SK-N-SH treated with all-trans-retinoic acid at 6 μM for 48 hours (cell line): ENCODE measurements at regions not wholly inside any gene's neighbourhood (a gene's known extent, or its start where the extent isn't known, plus 50 kb on each side); places are given as distances from the start of the nearest gene placed in this dataset.

Source experiments
- ATAC-seq: fragments of 200-7000 bp; cut with Tn5 transposase; 3 replicates; pipeline ENCODE4 v1.9.1; 2020; ENCODE audit warnings: mild to moderate bottlenecking, moderate library complexity
- ARNTL ChIP-seq: fragments of 450-650 bp; formaldehyde crosslinking; IDR thresholded peaks from 2 replicates; pipeline ENCODE4 v1.5.0; 2020; ENCODE audit warnings: low read depth, mild to moderate bottlenecking, moderate library complexity, borderline replicate concordance
- BACH2 ChIP-seq: fragments of 250-450 bp; sonication (Bioruptor Pico); IDR thresholded peaks from 2 replicates; pipeline ENCODE4 v1.9.0; 2021; ENCODE audit warnings: mild to moderate bottlenecking, borderline replicate concordance
- CSDC2 ChIP-seq: fragments of 250-450 bp; sonication (Bioruptor Pico); IDR thresholded peaks from 2 replicates; pipeline ENCODE4 v1.5.0; 2020; ENCODE audit warnings: mild to moderate bottlenecking, moderate library complexity
- ESRRG ChIP-seq: fragments of 250-450 bp; sonication (Bioruptor Pico); IDR thresholded peaks from 2 replicates; pipeline ENCODE4 v1.6.1; 2021; ENCODE audit warnings: mild to moderate bottlenecking
- GLIS3 ChIP-seq: fragments of 250-450 bp; sonication (Bioruptor Pico); IDR thresholded peaks from 2 replicates; pipeline ENCODE4 v1.5.0; 2020; ENCODE audit warnings: mild to moderate bottlenecking, moderate library complexity
- ISL1 ChIP-seq: fragments of 250-450 bp; sonication (Bioruptor Pico); IDR thresholded peaks from 2 replicates; pipeline ENCODE4 v2.1.2; 2022; ENCODE audit warnings: mild to moderate bottlenecking, moderate library complexity
- OSR1 ChIP-seq: fragments of 250-450 bp; sonication (Bioruptor Pico); IDR thresholded peaks from 2 replicates; pipeline ENCODE4 v1.8.0; 2022; ENCODE audit warnings: moderate library complexity, mild to moderate bottlenecking, inconsistent platforms
- PPARA ChIP-seq: fragments of 250-450 bp; sonication (Bioruptor Pico); IDR thresholded peaks from 2 replicates; pipeline ENCODE4 v1.5.0; 2020; ENCODE audit warnings: mild to moderate bottlenecking, borderline replicate concordance
- RARB ChIP-seq: fragments of 250-450 bp; sonication (Bioruptor Pico); IDR thresholded peaks from 2 replicates; pipeline ENCODE4 v1.8.0; 2021; ENCODE audit warnings: mild to moderate bottlenecking, moderate library complexity
- TCF4 ChIP-seq: fragments of 250-450 bp; sonication (Bioruptor Pico); IDR thresholded peaks from 2 replicates; pipeline ENCODE4 v1.8.0; 2021; ENCODE audit warnings: mild to moderate bottlenecking, moderate library complexity, borderline replicate concordance
- TOX ChIP-seq: fragments of 250-450 bp; sonication (Bioruptor Pico); IDR thresholded peaks from 2 replicates; pipeline ENCODE4 v1.8.0; 2021; ENCODE audit warnings: mild to moderate bottlenecking, moderate library complexity, borderline replicate concordance
- ZC3H10 ChIP-seq: fragments of 250-450 bp; sonication (Bioruptor Pico); IDR thresholded peaks from 2 replicates; pipeline ENCODE4 v1.5.1; 2021; ENCODE audit warnings: mild to moderate bottlenecking, moderate library complexity
- ZFP3 ChIP-seq: fragments of 250-450 bp; sonication (Bioruptor Pico); IDR thresholded peaks from 2 replicates; pipeline ENCODE4 v1.5.0; 2020; ENCODE audit warnings: mild to moderate bottlenecking, moderate library complexity
- ZFP30 ChIP-seq: fragments of 450-650 bp; formaldehyde crosslinking; IDR thresholded peaks from 2 replicates; pipeline ENCODE4 v1.5.0; 2022; ENCODE audit warnings: mild to moderate bottlenecking, moderate library complexity
- ZNF565 ChIP-seq: fragments of 450-650 bp; formaldehyde crosslinking; conservative IDR thresholded peaks from 2 replicates; pipeline ENCODE4 v1.5.0; 2020; ENCODE audit warnings: low read depth, mild to moderate bottlenecking, moderate library complexity
- ZNF70 ChIP-seq: fragments of 450-650 bp; formaldehyde crosslinking; IDR thresholded peaks from 2 replicates; pipeline ENCODE4 v1.5.0; 2020; ENCODE audit warnings: mild to moderate bottlenecking, moderate library complexity
- ZNF8 ChIP-seq: fragments of 450-650 bp; formaldehyde crosslinking; IDR thresholded peaks from 2 replicates; pipeline ENCODE4 v1.5.0; 2020; ENCODE audit warnings: mild to moderate bottlenecking, moderate library complexity
- TF ChIP-seq, protein P1 (sequence below): fragments of 250-450 bp; sonication (Bioruptor Pico); IDR thresholded peaks from 2 replicates; pipeline ENCODE4 v1.5.1; 2021; ENCODE audit warnings: mild to moderate bottlenecking, moderate library complexity
- TF ChIP-seq, protein P2 (sequence below): fragments of 250-450 bp; sonication (Bioruptor Pico); IDR thresholded peaks from 2 replicates; pipeline ENCODE4 v1.5.1; 2020; ENCODE audit warnings: low read depth, mild to moderate bottlenecking, moderate library complexity
- TF ChIP-seq, protein P3 (sequence below): fragments of 250-450 bp; sonication (Bioruptor Pico); IDR thresholded peaks from 2 replicates; pipeline ENCODE4 v1.8.0; 2020; ENCODE audit warnings: mild to moderate bottlenecking, moderate library complexity, borderline replicate concordance
- TF ChIP-seq, protein P4 (sequence below): fragments of 250-450 bp; sonication (Bioruptor Pico); IDR thresholded peaks from 2 replicates; pipeline ENCODE4 v1.8.0; 2021; ENCODE audit warnings: low read depth, mild to moderate bottlenecking, moderate library complexity, borderline replicate concordance
- TF ChIP-seq, protein P5 (sequence below): fragments of 250-450 bp; sonication (Bioruptor Pico); IDR thresholded peaks from 2 replicates; pipeline ENCODE4 v1.5.0; 2020; ENCODE audit warnings: mild to moderate bottlenecking, moderate library complexity

DNA sequence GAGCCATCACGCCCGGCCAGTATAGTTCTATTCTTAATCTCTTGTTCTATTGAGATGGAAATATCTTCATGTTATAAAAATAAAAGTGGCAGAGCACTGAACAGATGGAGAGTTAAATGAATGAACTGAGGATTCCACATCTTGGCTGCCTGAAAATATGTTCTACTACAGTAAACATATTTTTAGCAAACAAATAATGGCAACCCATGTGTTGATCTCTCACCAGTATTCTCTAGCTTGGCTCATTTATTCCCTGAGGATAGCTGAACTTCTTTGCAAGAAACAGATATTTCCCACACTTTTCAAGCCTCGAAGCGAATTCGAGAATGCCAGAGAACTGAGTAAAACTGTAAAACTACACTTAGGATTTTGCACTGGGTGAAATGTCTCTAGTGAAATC is 58.9 kb downstream of the DIRAS3 start:
- ATAC-seq, result no peak
- TF ChIP-seq ZNF8 (CRISPR knock-in tag), result no peak
- TF ChIP-seq, protein P1, sequence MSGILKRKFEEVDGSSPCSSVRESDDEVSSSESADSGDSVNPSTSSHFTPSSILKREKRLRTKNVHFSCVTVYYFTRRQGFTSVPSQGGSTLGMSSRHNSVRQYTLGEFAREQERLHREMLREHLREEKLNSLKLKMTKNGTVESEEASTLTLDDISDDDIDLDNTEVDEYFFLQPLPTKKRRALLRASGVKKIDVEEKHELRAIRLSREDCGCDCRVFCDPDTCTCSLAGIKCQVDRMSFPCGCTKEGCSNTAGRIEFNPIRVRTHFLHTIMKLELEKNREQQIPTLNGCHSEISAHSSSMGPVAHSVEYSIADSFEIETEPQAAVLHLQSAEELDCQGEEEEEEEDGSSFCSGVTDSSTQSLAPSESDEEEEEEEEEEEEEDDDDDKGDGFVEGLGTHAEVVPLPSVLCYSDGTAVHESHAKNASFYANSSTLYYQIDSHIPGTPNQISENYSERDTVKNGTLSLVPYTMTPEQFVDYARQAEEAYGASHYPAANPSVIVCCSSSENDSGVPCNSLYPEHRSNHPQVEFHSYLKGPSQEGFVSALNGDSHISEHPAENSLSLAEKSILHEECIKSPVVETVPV (CRISPR knock-in tag), result no peak
- no peak for TF ChIP-seq OSR1 (CRISPR knock-in tag)
- TF ChIP-seq, protein P2, sequence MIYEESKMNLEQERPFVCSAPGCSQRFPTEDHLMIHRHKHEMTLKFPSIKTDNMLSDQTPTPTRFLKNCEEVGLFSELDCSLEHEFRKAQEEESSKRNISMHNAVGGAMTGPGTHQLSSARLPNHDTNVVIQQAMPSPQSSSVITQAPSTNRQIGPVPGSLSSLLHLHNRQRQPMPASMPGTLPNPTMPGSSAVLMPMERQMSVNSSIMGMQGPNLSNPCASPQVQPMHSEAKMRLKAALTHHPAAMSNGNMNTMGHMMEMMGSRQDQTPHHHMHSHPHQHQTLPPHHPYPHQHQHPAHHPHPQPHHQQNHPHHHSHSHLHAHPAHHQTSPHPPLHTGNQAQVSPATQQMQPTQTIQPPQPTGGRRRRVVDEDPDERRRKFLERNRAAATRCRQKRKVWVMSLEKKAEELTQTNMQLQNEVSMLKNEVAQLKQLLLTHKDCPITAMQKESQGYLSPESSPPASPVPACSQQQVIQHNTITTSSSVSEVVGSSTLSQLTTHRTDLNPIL (CRISPR knock-in tag), result no peak
- no peak for TF ChIP-seq TCF4 (CRISPR knock-in tag)
- TF ChIP-seq ZNF565 (CRISPR knock-in tag), result no peak
- TF ChIP-seq, protein P3, sequence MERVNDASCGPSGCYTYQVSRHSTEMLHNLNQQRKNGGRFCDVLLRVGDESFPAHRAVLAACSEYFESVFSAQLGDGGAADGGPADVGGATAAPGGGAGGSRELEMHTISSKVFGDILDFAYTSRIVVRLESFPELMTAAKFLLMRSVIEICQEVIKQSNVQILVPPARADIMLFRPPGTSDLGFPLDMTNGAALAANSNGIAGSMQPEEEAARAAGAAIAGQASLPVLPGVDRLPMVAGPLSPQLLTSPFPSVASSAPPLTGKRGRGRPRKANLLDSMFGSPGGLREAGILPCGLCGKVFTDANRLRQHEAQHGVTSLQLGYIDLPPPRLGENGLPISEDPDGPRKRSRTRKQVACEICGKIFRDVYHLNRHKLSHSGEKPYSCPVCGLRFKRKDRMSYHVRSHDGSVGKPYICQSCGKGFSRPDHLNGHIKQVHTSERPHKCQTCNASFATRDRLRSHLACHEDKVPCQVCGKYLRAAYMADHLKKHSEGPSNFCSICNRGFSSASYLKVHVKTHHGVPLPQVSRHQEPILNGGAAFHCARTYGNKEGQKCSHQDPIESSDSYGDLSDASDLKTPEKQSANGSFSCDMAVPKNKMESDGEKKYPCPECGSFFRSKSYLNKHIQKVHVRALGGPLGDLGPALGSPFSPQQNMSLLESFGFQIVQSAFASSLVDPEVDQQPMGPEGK (CRISPR knock-in tag), result no peak
- TF ChIP-seq TOX, result no peak
- TF ChIP-seq ARNTL (CRISPR knock-in tag), result no peak
- TF ChIP-seq ISL1 (CRISPR knock-in tag), result no peak
- TF ChIP-seq CSDC2 (CRISPR knock-in tag), result no peak
- no peak for TF ChIP-seq GLIS3 (CRISPR knock-in tag)
- TF ChIP-seq, protein P4, sequence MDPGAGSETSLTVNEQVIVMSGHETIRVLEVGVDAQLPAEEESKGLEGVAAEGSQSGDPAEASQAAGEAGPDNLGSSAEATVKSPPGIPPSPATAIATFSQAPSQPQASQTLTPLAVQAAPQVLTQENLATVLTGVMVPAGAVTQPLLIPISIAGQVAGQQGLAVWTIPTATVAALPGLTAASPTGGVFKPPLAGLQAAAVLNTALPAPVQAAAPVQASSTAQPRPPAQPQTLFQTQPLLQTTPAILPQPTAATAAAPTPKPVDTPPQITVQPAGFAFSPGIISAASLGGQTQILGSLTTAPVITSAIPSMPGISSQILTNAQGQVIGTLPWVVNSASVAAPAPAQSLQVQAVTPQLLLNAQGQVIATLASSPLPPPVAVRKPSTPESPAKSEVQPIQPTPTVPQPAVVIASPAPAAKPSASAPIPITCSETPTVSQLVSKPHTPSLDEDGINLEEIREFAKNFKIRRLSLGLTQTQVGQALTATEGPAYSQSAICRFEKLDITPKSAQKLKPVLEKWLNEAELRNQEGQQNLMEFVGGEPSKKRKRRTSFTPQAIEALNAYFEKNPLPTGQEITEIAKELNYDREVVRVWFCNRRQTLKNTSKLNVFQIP (CRISPR knock-in tag), result no peak
- TF ChIP-seq, protein P5, sequence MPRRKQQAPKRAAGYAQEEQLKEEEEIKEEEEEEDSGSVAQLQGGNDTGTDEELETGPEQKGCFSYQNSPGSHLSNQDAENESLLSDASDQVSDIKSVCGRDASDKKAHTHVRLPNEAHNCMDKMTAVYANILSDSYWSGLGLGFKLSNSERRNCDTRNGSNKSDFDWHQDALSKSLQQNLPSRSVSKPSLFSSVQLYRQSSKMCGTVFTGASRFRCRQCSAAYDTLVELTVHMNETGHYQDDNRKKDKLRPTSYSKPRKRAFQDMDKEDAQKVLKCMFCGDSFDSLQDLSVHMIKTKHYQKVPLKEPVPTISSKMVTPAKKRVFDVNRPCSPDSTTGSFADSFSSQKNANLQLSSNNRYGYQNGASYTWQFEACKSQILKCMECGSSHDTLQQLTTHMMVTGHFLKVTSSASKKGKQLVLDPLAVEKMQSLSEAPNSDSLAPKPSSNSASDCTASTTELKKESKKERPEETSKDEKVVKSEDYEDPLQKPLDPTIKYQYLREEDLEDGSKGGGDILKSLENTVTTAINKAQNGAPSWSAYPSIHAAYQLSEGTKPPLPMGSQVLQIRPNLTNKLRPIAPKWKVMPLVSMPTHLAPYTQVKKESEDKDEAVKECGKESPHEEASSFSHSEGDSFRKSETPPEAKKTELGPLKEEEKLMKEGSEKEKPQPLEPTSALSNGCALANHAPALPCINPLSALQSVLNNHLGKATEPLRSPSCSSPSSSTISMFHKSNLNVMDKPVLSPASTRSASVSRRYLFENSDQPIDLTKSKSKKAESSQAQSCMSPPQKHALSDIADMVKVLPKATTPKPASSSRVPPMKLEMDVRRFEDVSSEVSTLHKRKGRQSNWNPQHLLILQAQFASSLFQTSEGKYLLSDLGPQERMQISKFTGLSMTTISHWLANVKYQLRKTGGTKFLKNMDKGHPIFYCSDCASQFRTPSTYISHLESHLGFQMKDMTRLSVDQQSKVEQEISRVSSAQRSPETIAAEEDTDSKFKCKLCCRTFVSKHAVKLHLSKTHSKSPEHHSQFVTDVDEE (CRISPR knock-in tag), result no peak
- no peak for TF ChIP-seq PPARA
- no peak for TF ChIP-seq BACH2
- no peak for TF ChIP-seq ZFP3 (CRISPR knock-in tag)
- TF ChIP-seq ESRRG (CRISPR knock-in tag), result no peak
- no peak for TF ChIP-seq ZFP30
- TF ChIP-seq ZNF70 (CRISPR knock-in tag), result no peak

DNA sequence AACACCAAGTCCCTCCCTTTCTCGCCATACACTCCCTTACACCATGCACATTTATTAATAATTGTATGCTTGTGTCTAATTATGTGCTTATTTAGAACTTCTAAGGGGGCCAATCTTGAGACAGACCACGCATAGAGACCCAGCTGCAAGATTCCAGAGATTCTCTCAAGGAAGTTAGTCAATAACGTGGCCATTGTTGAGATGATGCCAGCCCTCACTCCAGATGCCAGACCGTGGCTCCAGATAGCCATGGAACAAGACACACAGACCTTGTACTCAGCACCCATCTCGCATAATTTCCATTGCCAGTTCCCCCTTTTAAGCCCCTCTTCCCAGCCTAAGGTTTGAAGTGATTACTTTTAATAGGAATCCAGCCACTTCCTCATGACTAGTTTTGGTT is 62.4 kb downstream of the DIRAS3 start:
- no peak for ATAC-seq
- TF ChIP-seq TOX, result no peak
- no peak for TF ChIP-seq TCF4 (CRISPR knock-in tag)
- no peak for TF ChIP-seq ZC3H10
- TF ChIP-seq OSR1 (CRISPR knock-in tag), result no peak
- TF ChIP-seq ZNF70 (CRISPR knock-in tag), result no peak
- no peak for TF ChIP-seq ZFP30
- TF ChIP-seq, protein P4 (CRISPR knock-in tag), result no peak
- TF ChIP-seq, protein P5 (CRISPR knock-in tag), result no peak
- no peak for TF ChIP-seq BACH2
- TF ChIP-seq, protein P1 (CRISPR knock-in tag), result no peak
- TF ChIP-seq ESRRG (CRISPR knock-in tag), result no peak
- no peak for TF ChIP-seq ARNTL (CRISPR knock-in tag)
- TF ChIP-seq RARB (CRISPR knock-in tag), result no peak
- TF ChIP-seq, protein P2 (CRISPR knock-in tag), result no peak
- TF ChIP-seq GLIS3 (CRISPR knock-in tag), result no peak
- no peak for TF ChIP-seq ZNF565 (CRISPR knock-in tag)
- no peak for TF ChIP-seq ZFP3 (CRISPR knock-in tag)
